ENCODE measurements at regions not wholly inside any gene's neighbourhood (a gene's known extent, or its start where the extent isn't known, plus 50 kb on each side); places are given as distances from the start of the nearest gene placed in this dataset.

DNA sequence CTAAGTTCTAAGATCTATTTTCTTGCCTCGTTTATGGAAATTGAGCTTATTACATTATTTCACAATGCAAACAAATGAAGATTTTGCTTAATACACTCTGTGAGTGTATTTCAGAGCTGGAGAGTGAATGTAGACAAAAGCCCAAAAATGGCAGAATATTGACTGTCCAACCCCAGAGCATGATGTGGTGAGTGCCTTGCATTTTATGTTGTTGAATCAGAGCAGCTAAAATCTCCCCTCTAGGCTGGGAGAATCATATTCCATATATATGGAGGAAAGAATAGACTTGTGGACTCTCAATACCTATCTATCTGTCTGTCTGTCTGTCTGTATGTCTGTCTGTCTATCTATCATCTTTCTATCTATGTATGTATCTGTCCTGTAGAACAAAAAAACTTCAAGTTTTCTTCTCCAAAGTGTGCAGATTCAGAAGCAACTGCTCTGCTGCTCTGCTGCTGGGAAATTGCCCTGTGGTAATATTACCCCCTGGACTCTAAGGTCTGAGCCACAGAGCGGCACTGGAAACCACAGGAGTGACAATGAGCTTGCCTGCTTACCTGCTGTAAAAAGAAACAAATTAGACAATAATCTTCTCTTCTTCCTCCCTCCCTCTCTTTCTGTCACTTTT is 209.4 kb upstream of the PRICKLE1 start:
- no peak for DNase-seq (ENCODE audit: low spot score)

DNA sequence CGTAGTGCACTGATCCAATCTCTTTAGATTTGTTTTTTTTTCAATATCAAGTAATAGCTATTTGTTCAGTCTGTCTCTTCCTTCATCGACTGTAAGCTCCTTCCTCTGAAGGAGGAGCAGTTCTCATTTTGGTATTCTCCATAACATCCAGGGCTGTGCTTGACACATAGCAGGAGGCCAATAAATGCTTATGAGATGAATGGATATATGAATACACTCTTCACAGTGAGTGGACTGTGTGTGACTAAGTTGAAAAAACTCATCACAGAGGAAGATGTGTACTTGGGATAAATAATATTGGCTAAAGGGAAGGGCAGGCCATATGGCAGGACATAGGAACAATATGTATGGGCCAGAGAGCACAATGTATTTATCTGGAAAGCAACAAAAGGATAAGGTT is 205.3 kb upstream of the PRICKLE1 start:
- no peak for DNase-seq (ENCODE audit: low spot score)

DNA sequence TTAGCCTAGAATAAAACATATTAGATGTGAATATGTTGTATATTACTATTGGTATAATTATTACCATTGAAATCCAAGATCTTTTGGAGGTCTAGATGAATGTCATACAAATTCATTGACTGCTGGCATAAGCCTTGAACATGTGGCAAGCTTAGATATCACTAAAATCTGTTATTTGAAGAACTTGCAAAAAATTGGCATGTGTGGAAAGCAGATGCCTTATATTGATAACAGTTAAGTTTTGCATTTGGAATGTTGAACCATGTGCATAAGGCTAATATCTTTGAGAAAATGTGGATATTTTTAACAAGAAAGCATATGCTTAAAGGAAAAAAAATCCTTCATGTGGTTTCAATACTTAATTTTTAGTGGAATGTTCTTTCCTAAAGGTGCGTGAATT is 203.6 kb upstream of the PRICKLE1 start:
- DNase-seq (ENCODE audit: low spot score): no peak

DNA sequence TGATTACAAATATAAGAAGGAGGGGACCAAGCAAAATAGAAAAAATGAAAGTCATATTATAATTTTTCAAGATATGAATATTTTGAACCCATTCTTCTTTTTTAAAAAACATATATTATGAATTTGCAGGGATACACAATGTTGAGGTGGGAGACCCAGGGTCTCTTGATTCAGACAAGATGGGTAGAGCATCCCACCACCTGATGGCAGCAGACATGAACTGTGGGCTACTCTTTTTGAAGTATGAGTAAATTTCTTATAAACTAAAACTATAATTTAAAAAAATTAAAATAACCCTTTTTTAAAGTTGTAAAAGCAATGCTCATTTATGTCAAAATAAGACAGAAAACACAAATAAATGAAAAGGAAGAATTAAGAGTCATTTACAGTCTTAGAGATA is 202.7 kb upstream of the PRICKLE1 start:
- DNase-seq (ENCODE audit: low spot score): no peak

DNA sequence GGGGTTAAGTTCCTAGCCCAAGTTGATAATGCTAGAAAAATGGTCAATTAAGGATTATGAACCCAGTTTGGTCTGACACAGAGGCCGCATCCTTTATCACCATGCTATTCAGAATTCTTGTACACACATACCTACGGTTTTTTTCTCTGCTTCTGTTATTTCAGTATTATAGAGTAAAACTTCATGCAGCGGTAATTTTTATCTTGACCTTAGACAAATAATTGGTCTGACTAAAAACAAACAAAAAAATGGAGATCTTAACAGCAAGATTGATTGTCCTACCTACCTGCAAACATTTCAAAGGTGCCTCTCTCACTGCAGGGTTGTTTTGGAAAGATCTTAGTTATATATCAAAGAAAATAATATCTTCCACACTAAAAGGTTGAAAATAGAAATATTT is 201.9 kb upstream of the PRICKLE1 start:
- no peak for DNase-seq (ENCODE audit: low spot score)

DNA sequence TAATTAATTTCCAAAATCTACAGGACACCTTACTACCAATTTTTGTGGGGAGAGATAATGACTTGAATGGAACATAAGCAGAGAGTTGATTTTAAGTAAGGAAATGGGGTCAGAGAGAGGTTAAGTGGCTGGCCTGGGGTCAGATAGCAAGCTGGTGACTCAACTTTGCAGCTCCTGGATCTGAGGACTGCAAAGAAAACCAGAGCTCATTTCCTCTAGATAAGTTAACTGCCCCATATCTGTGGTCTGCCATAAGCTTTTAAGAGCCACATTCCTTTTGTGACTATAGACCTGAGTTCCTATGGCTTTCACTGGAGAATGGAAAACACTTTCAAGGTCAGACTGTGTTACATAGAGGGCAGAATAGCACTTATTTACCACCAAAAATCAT is 201.2 kb upstream of the PRICKLE1 start:
- DNase-seq (ENCODE audit: low spot score): no peak

DNA sequence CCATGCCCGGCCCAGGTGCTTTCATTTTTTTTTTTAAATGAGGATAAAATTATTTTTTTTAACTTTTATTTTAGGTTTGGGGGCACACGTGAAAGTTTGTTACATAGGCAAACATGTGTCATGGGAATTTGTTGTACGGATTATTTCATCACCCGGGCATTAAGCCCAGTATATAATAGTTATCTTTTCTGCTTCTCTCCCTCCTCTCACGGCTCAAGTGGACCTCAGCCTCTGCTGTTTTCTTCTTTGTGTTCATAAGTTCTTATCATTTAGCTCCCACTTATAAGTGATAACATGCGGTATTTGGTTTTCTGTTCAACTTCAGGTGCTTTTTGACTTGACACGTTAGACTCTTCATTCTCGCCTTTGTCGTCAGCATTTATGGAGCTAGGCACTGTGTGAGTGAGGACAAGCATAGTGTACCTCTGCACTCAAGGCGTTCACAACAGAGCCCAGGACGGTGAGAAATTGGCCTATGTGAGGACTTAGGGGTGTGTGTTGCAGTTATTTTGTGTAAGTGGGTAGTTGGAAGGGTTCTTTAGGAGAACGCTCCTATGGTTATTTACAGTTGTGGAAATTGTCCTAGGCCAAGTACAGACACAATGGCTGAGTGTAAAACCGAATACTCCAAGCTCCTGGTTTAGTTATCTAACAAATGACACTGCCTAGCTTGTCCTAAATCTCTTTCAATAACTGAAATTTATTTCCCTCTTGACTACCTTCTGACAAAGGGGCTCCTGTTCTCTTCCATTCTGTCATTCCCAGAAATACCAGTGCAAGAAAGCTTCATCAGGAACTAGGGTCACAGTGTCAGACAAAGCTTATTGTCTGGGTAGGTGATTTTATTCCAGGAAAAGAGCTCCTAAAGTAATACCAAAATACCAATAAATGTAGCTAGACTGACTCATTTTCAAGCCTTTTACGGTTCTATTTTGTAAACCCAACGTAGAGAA is 200.5 kb upstream of the PRICKLE1 start:
- DNase-seq (ENCODE audit: low spot score): no peak

DNA sequence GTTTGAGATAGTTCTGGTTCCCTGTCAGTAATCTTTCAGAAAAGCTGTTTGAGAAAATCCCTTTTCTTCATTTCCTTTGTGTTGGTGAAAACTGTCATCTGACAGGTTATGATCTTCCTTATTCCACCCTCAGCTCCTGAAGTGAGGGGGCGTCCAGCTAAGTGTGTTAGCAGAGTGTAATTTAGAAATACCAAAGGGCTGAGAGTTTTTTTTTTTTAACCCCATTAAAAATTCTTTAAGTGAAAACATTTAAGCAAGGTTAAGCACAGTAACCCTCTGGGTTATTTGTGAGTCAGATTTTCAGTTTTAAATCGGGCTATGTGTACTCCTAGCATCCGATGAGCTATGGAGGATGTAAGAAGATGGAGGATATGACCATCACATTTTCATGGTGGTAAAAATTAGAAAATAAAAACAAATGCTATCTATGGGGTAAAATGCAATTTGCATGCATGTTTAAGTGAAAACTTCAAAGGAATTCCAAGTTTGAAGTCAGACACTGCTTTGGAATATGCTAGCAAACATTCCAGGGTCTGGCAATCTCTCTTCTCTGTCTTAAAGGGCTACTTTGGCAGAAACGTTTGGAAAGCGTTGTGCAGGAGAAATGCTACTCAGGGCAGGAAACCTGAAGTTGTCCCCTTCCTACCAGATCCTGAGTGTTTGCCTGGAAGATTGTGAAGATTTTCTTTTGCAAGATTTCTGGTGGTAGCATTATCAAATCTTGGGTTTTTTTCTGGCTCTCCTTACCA is 197.0 kb upstream of the PRICKLE1 start:
- no peak for DNase-seq (ENCODE audit: low spot score)

DNA sequence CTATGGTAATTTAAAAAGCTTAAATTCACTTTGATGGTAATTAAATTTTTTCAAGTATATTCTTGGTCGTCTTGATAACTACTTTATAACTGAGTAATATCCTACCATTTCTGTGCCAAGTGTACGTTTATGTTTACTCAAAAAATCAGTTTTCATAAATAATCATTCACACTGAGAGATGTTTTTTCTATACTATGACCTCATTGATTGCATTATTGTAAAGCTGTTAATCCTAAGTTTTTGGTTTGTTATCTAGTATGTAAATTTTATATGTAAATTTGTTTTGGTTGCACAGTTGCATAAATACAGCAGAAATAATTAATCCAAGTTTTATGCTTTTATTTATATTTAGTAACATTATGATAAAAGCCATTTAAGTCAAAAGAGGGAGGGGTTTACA is 196.4 kb upstream of the PRICKLE1 start:
- no peak for DNase-seq (ENCODE audit: low spot score)

DNA sequence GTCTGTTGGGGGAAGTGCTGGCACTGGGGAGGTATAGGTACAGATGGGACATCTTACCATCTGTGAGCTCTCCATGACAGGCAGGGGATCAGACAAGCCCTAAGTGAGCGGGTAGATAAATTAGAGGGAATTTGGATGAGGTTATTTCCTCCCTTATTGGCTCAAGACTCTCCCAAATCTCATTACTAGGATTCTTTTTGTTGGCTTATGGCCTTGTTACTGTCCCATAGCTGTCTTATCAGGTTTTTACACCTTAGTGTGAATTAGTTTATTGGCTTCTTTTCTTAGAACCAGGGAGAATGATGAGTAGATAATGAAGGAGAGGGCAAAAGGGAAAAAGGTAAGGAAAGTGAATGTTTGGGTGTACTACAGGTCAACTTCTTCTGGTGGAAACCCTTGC is 191.1 kb upstream of the PRICKLE1 start:
- DNase-seq (ENCODE audit: low spot score): no peak

DNA sequence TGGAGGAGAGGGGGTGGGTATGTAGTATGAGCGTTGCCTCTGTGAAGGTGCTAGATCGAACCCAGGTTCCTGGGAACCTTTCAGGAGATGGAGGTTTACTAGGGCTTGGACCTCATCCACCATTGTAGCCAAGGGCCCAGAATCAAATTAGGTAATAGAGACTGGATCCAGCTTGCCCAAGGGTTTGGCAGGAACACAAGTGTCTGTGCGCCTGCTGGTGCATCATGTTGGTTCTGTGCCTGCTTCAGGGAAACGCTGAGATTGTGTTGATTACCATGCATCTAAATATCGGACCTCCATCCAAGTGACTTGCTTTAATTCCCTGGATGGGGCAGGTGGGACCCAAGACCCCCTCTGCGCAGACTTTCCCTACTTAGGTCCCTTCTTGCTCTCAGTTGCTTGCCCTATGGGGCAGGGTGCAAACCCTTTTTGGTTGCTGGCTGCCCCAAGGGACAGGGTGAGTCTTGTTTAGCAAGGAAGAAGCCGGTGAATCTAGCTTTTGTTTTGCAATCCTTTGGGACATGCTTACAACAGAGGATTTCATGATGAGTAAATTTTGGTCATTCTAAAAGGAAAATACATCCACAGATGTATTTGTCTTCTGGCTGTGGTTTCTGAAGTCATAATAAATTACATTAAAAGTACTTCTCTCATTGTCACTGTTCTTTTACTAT is 189.8 kb upstream of the PRICKLE1 start:
- no peak for DNase-seq (ENCODE audit: low spot score)

DNA sequence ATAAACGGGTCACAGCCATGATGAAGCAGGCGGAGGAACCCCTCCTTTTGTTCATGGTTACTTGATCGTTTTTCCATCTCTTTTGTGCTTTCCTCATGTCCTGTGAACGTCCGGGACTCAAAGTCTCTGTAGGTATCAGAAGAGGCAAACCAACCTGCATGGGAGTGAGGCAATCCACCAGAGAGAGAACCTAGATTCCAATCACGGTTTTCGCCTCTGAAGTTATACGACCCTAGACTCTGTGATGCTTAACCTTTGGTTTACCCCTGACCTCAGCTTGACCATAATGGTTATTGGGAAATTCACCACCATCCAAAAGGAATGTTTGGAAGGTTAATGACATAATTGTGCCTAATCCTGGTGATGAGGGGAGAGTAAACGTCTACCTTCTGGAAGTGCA is 186.8 kb upstream of the PRICKLE1 start:
- no peak for DNase-seq (ENCODE audit: low spot score)

DNA sequence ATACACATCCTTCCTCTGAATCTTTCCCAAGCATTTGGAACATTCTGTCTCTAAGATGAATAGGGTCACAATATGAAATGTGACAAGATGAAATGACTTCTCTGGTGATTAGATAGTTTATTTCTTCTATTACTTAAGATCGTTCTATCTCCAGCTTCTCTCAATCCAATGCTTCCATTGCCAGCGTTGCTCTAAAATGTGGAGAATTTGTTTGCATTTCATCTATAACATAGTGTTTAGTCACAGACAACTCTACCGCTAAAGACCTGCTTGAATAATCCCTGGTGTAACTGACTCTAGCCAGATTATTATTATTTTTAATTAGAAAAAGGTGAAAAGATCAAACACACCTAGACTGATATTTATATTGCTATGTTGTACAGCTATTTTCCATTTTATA is 184.7 kb upstream of the PRICKLE1 start:
- no peak for DNase-seq (ENCODE audit: low spot score)

DNA sequence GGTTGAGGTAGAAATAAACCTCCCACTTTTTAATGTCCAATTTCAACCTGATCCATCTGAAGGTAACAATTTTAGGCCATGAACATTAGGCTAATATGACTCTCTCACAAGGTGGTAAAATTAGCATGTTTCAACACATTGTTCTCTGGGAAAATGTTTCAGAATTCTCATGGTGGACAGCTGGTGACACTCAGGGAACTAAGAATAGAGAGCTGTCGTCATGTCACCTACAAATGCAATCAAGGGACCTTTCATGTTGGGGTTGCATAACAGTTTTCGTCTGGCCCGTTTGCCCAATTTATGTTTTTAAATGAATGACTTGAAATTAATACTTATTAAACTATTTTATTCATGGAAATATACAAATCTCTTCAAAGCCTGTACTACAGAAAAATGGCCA is 180.7 kb upstream of the PRICKLE1 start:
- no peak for DNase-seq (ENCODE audit: low spot score)

DNA sequence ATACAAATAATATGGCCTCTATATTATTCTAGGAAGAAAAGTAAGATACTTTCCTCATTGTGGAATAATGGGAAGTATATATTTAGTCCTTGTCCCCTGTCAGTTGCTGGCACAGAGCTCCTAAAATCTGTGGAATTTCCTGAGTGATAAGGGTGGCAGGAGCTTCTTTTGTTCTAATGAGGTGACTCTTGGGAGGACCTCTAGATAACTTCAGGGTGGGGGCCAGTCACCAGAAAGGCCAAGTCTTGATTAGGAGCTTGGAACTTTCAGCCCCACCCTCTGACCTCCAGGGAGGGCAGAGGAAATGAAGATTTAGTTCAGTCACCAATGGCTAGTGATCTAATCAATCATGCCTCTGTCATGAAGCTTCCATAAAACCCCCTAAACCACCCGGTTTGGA is 179.9 kb upstream of the PRICKLE1 start:
- no peak for DNase-seq (ENCODE audit: low spot score)

DNA sequence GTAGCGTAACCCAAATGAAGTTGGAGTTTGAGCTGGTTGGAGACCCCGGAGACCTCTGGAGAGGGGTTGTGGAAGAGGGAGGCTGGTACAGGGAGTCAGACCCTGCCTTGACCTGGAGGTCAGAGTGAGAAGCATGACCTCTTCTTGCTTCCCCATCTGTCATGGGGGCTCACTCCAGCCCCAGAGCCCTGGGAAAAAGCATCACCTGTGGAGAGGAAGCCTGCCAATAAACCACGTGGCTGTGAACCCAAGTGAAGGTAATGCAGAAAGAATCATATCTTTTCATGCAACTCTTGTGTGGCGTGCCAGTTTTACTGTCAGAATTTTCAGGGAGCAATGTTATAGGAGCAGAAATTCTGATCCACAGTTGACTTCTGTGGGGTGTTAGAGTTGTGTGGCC is 178.5 kb upstream of the PRICKLE1 start:
- DNase-seq (ENCODE audit: low spot score): no peak

DNA sequence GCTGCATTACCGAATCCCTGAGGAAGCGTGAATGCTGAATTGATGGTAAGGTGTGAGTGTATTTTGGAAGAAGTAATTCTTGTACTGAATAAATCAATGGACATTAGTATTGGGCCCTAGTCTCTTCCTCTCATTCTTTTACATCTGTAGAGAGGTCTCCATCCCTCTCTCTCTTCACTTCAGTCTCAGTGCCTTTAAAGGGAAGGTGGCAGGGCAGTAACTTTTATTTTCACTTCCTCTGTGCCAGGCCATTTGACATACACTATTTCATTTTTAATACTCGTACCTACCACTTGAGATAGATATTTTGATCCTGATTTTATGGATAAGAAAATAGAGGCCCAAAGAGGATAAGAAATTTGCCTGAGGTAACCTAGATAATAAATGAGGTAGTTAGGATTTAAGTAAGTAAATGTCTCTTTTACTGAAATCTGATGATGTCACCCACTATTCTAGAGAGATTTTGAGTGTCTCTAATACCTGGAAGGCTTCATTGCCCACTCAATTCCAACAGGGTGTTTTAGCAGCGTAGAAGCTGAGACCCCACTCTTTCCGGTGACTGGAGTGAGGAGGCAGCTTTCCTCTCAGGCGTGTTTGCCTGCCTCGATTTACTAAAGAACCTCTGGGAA is 177.9 kb upstream of the PRICKLE1 start:
- no peak for DNase-seq (ENCODE audit: low spot score)

DNA sequence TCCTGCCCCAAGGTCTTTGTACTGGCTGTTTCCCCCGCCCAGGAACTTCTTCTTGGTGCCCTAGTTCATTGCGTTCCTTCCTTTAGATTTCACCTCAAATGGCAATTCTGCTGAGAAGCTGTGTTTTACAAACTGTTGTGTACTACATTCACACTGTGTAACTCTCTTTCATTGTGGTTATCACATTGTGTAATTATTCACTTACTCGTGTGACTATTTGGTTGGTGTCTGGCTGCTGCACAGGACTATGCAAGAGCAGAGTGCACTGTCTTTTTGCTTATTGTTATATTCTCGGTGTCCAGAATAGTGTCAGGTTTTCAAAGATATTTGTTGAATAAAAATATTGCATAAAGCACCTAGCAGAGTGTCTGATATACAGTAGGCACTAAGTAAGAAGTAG is 177.2 kb upstream of the PRICKLE1 start:
- no peak for DNase-seq (ENCODE audit: low spot score)

DNA sequence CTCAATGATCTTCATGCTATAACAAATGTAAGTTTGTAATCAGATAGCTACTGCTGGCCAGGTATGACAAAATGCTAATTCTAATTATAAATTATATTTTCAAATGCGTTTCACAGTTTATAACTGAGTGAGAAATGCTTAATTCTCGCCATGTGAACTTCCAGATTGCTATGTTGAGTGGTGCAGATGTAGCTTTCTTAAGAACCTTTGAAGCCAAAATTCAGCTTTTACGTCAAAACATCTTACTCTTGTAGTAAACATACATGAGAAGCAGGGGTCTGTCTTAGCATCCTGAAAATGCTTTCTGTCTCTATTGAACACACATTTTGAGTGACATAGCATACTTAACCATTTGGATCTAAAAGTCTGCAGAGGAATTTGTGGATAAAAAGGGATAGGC is 176.5 kb upstream of the PRICKLE1 start:
- DNase-seq (ENCODE audit: low spot score): no peak

DNA sequence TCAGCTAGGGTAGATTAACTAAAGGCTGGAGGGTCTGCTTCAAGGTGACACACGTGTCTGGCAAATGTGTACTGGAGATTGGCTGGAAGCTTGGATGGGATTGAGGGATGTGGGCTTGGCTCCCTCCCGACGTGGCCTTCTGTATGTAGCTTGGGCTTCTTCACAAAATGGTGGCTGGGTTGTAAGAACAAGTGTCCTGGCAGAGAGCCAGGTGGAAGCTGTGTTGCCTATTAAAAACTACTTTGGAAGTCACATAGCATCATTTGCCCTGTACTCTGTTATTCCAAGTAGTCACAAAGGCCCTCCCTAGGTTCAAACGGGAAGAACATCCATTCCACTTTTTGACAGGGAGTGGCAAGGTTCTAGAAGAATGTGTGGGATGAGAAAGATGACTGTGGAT is 174.1 kb upstream of the PRICKLE1 start:
- no peak for DNase-seq (ENCODE audit: low spot score)

DNA sequence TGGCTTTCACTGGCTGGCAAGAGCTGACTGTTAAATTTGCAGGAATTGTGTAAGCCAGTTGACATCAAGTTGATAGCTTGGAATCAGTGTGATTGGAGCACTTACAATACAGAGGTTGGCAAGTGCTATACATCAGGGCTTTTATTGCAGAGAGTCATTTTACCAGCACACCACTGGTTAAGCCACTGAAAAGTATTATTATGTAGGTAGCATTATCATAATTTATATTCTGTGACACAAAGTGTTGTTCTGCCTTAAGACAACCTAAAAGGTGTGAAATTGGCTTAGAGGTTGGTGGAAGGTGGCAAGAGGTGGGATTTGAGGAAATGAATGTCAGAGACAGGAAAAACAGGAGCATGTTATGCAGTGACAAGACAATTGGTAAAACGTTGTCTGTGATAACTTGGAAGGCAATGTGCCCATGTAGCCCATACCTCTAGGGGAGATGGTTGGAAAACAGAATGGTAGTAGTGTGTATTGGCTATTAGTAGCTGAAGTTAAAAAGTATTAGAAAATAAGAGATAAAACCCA is 172.9 kb upstream of the PRICKLE1 start:
- no peak for DNase-seq (ENCODE audit: low spot score)

All from ecto neural progenitor cell (in vitro differentiated cells).